H9 (cell line): ENCODE measurements at regions not wholly inside any gene's neighbourhood (a gene's known extent, or its start where the extent isn't known, plus 50 kb on each side); places are given as distances from the start of the nearest gene placed in this dataset.
"Not testable (repeated sequence)": the region's sequence is repeated elsewhere in the genome, so short reads cannot be mapped to it uniquely, and the experiment has no call there.

ENCODE experiments used
- DNase-seq: peaks from one replicate; pipeline ENCODE4 v3.0.0-alpha.2; 2017
- H2AFZ ChIP-seq: one replicate; pipeline ENCODE4 v1.6.1; 2013; ENCODE audit warnings: mild to moderate bottlenecking, low read length, control low read depth, moderate library complexity
- H2AK5ac ChIP-seq: 2 replicates; pipeline ENCODE4 v1.6.1; 2013; ENCODE audit warnings: low read length, control low read depth, mixed read lengths; ENCODE audit not compliant: insufficient read length
- H2BK120ac ChIP-seq: one replicate; pipeline ENCODE4 v1.6.1; 2013; ENCODE audit warnings: low read depth, mild to moderate bottlenecking, low read length, control low read depth, inconsistent platforms; ENCODE audit not compliant: poor library complexity, severe bottlenecking
- H2BK12ac ChIP-seq: 2 replicates; pipeline ENCODE4 v1.6.1; 2013; ENCODE audit warnings: low read length, control low read depth, mixed read lengths, low read depth; ENCODE audit not compliant: insufficient read length
- H2BK15ac ChIP-seq: 2 replicates; pipeline ENCODE4 v1.6.1; 2013; ENCODE audit warnings: low read depth, low read length, control low read depth
- H2BK20ac ChIP-seq: one replicate; pipeline ENCODE4 v1.6.1; 2013; ENCODE audit warnings: low read depth, mild to moderate bottlenecking, low read length, control low read depth, inconsistent platforms; ENCODE audit not compliant: poor library complexity, severe bottlenecking
- H2BK5ac ChIP-seq: 2 replicates; pipeline ENCODE4 v1.6.1; 2013; ENCODE audit warnings: low read length, control low read depth, mixed read lengths; ENCODE audit not compliant: insufficient read length
- H3K14ac ChIP-seq: 2 replicates; pipeline ENCODE4 v1.6.1; 2013; ENCODE audit warnings: low read length, control low read depth; ENCODE audit not compliant: insufficient read depth
- H3K18ac ChIP-seq: 2 replicates; pipeline ENCODE4 v1.6.1; 2013; ENCODE audit warnings: low read depth, mild to moderate bottlenecking, mixed read lengths, low read length, control low read depth; ENCODE audit not compliant: insufficient read length
- H3K23ac ChIP-seq: 2 replicates; pipeline ENCODE4 v1.6.1; 2013; ENCODE audit warnings: low read length, control low read depth, mixed read lengths, low read depth; ENCODE audit not compliant: insufficient read length
- H3K23me2 ChIP-seq: 2 replicates; pipeline ENCODE4 v1.6.1; 2013; ENCODE audit warnings: low read depth, mild to moderate bottlenecking, mixed read lengths, low read length, control low read depth; ENCODE audit not compliant: insufficient read length, poor library complexity, severe bottlenecking
- H3K27ac ChIP-seq: 2 replicates; pipeline ENCODE4 v1.5.1; 2013; ENCODE audit warnings: low read length, control low read depth, mixed read lengths, low read depth; ENCODE audit not compliant: insufficient read length
- H3K27me3 ChIP-seq: 2 replicates; pipeline ENCODE4 v1.6.1; 2013; ENCODE audit warnings: low read length, control low read depth, inconsistent platforms; ENCODE audit not compliant: insufficient read depth
- H3K4ac ChIP-seq: 2 replicates; pipeline ENCODE4 v1.6.1; 2013; ENCODE audit warnings: low read depth, mild to moderate bottlenecking, control low read depth, inconsistent platforms, low read length, moderate library complexity
- H3K4me1 ChIP-seq: 2 replicates; pipeline ENCODE4 v1.6.1; 2013; ENCODE audit warnings: low read length, control low read depth, inconsistent platforms; ENCODE audit not compliant: insufficient read depth
- H3K4me2 ChIP-seq: 2 replicates; pipeline ENCODE4 v1.6.1; 2013; ENCODE audit warnings: low read length, control low read depth, mixed read lengths; ENCODE audit not compliant: insufficient read length, insufficient read depth
- H3K56ac ChIP-seq: 2 replicates; pipeline ENCODE4 v1.6.1; 2013; ENCODE audit warnings: low read depth, mild to moderate bottlenecking, mixed read lengths, low read length, control low read depth; ENCODE audit not compliant: insufficient read length
- H3K79me1 ChIP-seq: 2 replicates; pipeline ENCODE4 v1.6.1; 2013; ENCODE audit warnings: low read depth, mild to moderate bottlenecking, moderate library complexity, low read length, control low read depth, inconsistent platforms; ENCODE audit not compliant: insufficient read depth, poor library complexity, severe bottlenecking
- H3K79me2 ChIP-seq: 2 replicates; pipeline ENCODE4 v1.6.1; 2013; ENCODE audit warnings: low read length, control low read depth, inconsistent platforms; ENCODE audit not compliant: insufficient read depth
- H3K9ac ChIP-seq: 2 replicates; pipeline ENCODE4 v1.6.1; 2013; ENCODE audit warnings: low read length, control low read depth, mixed read lengths; ENCODE audit not compliant: insufficient read length; ENCODE audit errors: extremely low read depth
- H3K9me3 ChIP-seq: one replicate; pipeline ENCODE4 v1.6.1; 2013; ENCODE audit warnings: low read depth, low read length, inconsistent platforms; ENCODE audit not compliant: control insufficient read depth
- H3T11ph ChIP-seq: one replicate; pipeline ENCODE4 v1.6.1; 2013; ENCODE audit warnings: mild to moderate bottlenecking, low read length, control low read depth, inconsistent platforms
- H4K20me1 ChIP-seq: one replicate; pipeline ENCODE4 v1.6.1; 2013; ENCODE audit not compliant: control insufficient read depth, insufficient read length, insufficient read depth
- H4K5ac ChIP-seq: 2 replicates; pipeline ENCODE4 v1.6.1; 2013; ENCODE audit warnings: low read depth, mild to moderate bottlenecking, mixed read lengths, low read length, control low read depth; ENCODE audit not compliant: insufficient read length
- H4K8ac ChIP-seq: replicated peaks from 2 replicates; pipeline ENCODE4 v1.6.1; 2013; ENCODE audit warnings: low read length, control low read depth, mixed read lengths, low read depth; ENCODE audit not compliant: insufficient read length
- H4K91ac ChIP-seq: 2 replicates; pipeline ENCODE4 v1.6.1; 2013; ENCODE audit warnings: low read depth, mild to moderate bottlenecking, moderate library complexity, mixed read lengths, low read length, control low read depth; ENCODE audit not compliant: insufficient read length
- H3K27ac Mint-ChIP-seq, 3 experiments: 2 replicates in 2 of 3; 3 replicates in 1 of 3; pipeline ENCODE4 v1.8.0; 2020 to 2021; ENCODE audit warnings: mixed read lengths in 3 of 3, mild to moderate bottlenecking in 1 of 3, moderate library complexity in 1 of 3
- H3K27me3 Mint-ChIP-seq: 2 replicates; pipeline ENCODE4 v1.8.0; 2021; ENCODE audit warnings: low read depth, mild to moderate bottlenecking, moderate library complexity, mixed read lengths
- H3K36me3 Mint-ChIP-seq, 3 experiments: 2 replicates in 2 of 3; 3 replicates in 1 of 3; pipeline ENCODE4 v1.8.0; 2020 to 2021; ENCODE audit warnings: low read depth in 3 of 3, mixed read lengths in 3 of 3; ENCODE audit not compliant: insufficient read depth in 1 of 3
- H3K4me1 Mint-ChIP-seq, 2 experiments: 2 replicates each; pipeline ENCODE4 v1.8.0; 2020; ENCODE audit warnings: mixed read lengths in 2 of 2
- H3K4me3 Mint-ChIP-seq, 2 experiments: 2 replicates in 1 of 2; 3 replicates in 1 of 2; pipeline ENCODE4 v1.8.0; 2020 to 2021; ENCODE audit warnings: mild to moderate bottlenecking in 2 of 2, mixed read lengths in 2 of 2, moderate library complexity in 1 of 2
- H3K9me3 Mint-ChIP-seq, 2 experiments: 2 replicates in 1 of 2; 3 replicates in 1 of 2; pipeline ENCODE4 v1.8.0; 2020; ENCODE audit warnings: mild to moderate bottlenecking in 2 of 2, mixed read lengths in 2 of 2, moderate library complexity in 1 of 2
- WGBS: extraction: QIAGEN DNeasy Blood & Tissue Kit; methylation state at CpG from one replicate; pipeline ENCODE4 v1.1.7; 2013; ENCODE audit warnings: missing lambda C conversion rate, low lambda C conversion rate, mixed read lengths; ENCODE audit not compliant: insufficient read length; ENCODE audit errors: extremely low coverage; 5-methylcytosine and 5-hydroxymethylcytosine counted together

DNA sequence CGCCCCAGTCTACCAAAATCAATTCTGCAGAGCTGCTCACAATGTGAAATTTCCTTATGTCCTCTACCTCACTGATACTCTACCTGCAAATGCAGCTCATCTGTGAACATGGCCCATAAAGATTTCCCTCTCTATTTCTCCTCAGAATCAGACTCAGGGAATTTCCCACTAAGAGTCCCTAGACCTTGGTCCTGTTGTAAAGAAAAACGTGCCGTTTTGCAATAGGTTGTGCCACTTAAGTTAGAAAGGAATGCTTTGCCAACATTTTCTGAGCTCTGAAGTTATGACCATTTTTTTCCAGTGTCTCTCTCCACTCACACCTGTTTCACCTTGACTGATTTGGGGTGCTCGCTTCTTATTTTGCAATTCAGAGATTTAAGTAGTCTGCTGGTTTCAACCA, 100.7 kb downstream of the SPDYE17 start:
- not testable (repeated sequence) for DNase-seq, H3K4me1 Mint-ChIP-seq, H3K4me1 ChIP-seq, H3K9me3 Mint-ChIP-seq, H3K79me1 ChIP-seq, H4K20me1 ChIP-seq, H3K9ac ChIP-seq, H3K4me3 Mint-ChIP-seq, H4K8ac ChIP-seq, H2BK120ac ChIP-seq, H3K18ac ChIP-seq, H3K79me2 ChIP-seq, H3K27me3 ChIP-seq, H2BK12ac ChIP-seq, H3K14ac ChIP-seq, H4K91ac ChIP-seq, H3K27me3 Mint-ChIP-seq, H4K5ac ChIP-seq, H2BK5ac ChIP-seq, H3K23ac ChIP-seq, H3K4ac ChIP-seq, H3K9me3 ChIP-seq, H3K4me2 ChIP-seq, H2BK15ac ChIP-seq, H3K23me2 ChIP-seq, H3K27ac Mint-ChIP-seq, H3K27ac ChIP-seq, H2AFZ ChIP-seq, H3K56ac ChIP-seq, H2AK5ac ChIP-seq, H2BK20ac ChIP-seq, H3T11ph ChIP-seq, H3K36me3 Mint-ChIP-seq
- WGBS, result no CpG with 5 or more reads among the region's 4 CpGs

DNA sequence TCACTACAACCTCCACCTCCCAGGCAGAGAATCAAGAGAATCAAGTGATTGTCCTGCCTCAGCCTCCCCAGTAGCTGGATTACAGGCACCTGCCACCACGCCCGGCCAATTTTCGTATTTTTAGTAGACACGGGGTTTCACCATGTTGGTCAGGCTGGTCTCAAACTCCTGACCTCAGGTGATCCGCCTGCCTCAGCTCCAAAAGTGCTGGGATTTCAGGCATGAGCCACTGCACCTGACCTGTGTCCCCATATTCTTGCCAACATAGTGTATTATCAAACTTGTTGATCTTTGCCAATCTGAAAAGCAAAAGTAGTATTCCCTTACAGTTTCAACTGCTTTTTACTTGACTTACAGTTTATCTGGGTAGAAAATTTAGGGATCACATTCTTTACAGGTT, 101.7 kb downstream of the SPDYE17 start:
- H2BK5ac ChIP-seq, H4K5ac ChIP-seq, H4K91ac ChIP-seq, H2BK15ac ChIP-seq, H2BK120ac ChIP-seq, H3K27me3 ChIP-seq, H3K9me3 ChIP-seq, H3K56ac ChIP-seq, H2BK20ac ChIP-seq, H3K79me2 ChIP-seq, H3K4me1 Mint-ChIP-seq, H3K4me2 ChIP-seq, H3T11ph ChIP-seq, H3K4me3 Mint-ChIP-seq, H4K8ac ChIP-seq, H3K4ac ChIP-seq, H2AK5ac ChIP-seq, H4K20me1 ChIP-seq, H3K27ac ChIP-seq, H3K14ac ChIP-seq, H2BK12ac ChIP-seq, H3K4me1 ChIP-seq, DNase-seq, H3K27ac Mint-ChIP-seq, H3K27me3 Mint-ChIP-seq, H3K23me2 ChIP-seq, H3K79me1 ChIP-seq, H3K18ac ChIP-seq, H3K36me3 Mint-ChIP-seq, H2AFZ ChIP-seq, H3K23ac ChIP-seq, H3K9ac ChIP-seq, H3K9me3 Mint-ChIP-seq: not testable (repeated sequence)
- WGBS, result no CpG with 5 or more reads among the region's 5 CpGs

DNA sequence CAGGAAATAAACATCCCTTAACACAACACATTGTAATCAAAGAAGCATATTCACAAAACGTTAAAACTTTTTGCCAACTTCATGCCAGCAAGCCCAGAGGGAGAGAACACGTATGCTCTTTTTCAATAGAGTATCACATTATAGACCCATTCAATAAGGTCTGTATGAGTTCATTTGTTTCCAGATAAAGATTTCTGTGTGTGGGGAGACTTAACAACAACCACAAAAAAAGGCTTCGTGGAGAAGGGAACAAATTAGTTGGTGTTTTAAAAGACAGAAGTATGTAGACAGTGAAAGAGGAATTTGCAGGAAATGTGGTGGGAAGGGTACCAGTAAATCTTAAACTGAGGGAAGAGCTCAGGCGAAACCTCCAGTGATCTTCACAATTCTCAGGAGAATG, 103.4 kb downstream of the SPDYE17 start:
- H3K23me2 ChIP-seq, H3K27ac ChIP-seq, H3K79me2 ChIP-seq, H2BK120ac ChIP-seq, H4K8ac ChIP-seq, H3K9me3 ChIP-seq, H3K4me2 ChIP-seq, H2AFZ ChIP-seq, H3K4ac ChIP-seq, H2AK5ac ChIP-seq, H3T11ph ChIP-seq, H3K27me3 Mint-ChIP-seq, H2BK15ac ChIP-seq, H2BK12ac ChIP-seq, H3K9me3 Mint-ChIP-seq, H4K20me1 ChIP-seq, H2BK20ac ChIP-seq, DNase-seq, H3K14ac ChIP-seq, H3K23ac ChIP-seq, H3K56ac ChIP-seq, H2BK5ac ChIP-seq, H4K91ac ChIP-seq, H3K36me3 Mint-ChIP-seq, H3K27ac Mint-ChIP-seq, H3K4me3 Mint-ChIP-seq, H3K27me3 ChIP-seq, H3K4me1 Mint-ChIP-seq, H3K79me1 ChIP-seq, H3K4me1 ChIP-seq, H3K18ac ChIP-seq, H3K9ac ChIP-seq, H4K5ac ChIP-seq: not testable (repeated sequence)
- no CpG with 5 or more reads among the region's 4 CpGs for WGBS
